ENCODE measurements at regions not wholly inside any gene's neighbourhood (a gene's known extent, or its start where the extent isn't known, plus 50 kb on each side); places are given as distances from the start of the nearest gene placed in this dataset.

GRCh38 chr9:29332789-29333188, 1759.5 kb upstream of the C9orf72 start:
- TF ChIP-seq CTCF (IDR thresholded peaks at IDR 0.05) (no peak), POLR2A (IDR thresholded peaks at IDR 0.05) (no peak), POLR2AphosphoS5 (IDR thresholded peaks at IDR 0.05) (no peak), EP300 (IDR thresholded peaks at IDR 0.05) (no peak)

All from sigmoid colon (tissue), 4 donors.